ENCODE measurements at regions not wholly inside any gene's neighbourhood (a gene's known extent, or its start where the extent isn't known, plus 50 kb on each side); places are given as distances from the start of the nearest gene placed in this dataset.

- H3K27ac Mint-ChIP-seq (ENCODE audit: unreplicated experiment), result no peak overlapping the region
- H3K4me3 ChIP-seq (ENCODE audit: insufficient read depth, low read depth, low read length), result no peak overlapping the region
- no peaks in the 10 kb centered on the region for H3K36me3 ChIP-seq (ENCODE audit: insufficient read depth, low read length)
- H4K20me1 ChIP-seq (ENCODE audit: insufficient read depth, low read length), result no peaks in the 10 kb centered on the region
- H3K27me3 ChIP-seq (ENCODE audit: insufficient read depth, low read length), result no peaks in the 10 kb centered on the region
- H3K27ac ChIP-seq (ENCODE audit: low read depth, low read length), result no peak overlapping the region
- no peaks in the 10 kb centered on the region for H3K4me1 ChIP-seq (ENCODE audit: insufficient read depth, low read length)
- no peaks in the 10 kb centered on the region for H3K4me1 Mint-ChIP-seq (ENCODE audit: low read depth, unreplicated experiment)
- peaks cover 7% of the 10 kb centered on the region for H3K9me3 Mint-ChIP-seq (ENCODE audit: unreplicated experiment)
- TF ChIP-seq EZH2 (IDR thresholded peaks at IDR 0.05; ENCODE audit: insufficient read depth, low read length) (no peak), CTCF (IDR thresholded peaks at IDR 0.05; ENCODE audit: insufficient read depth, low read depth, low read length) (no peak)
- DNase-seq (ENCODE audit: low read depth), result no peak
- H3K4me3 Mint-ChIP-seq (ENCODE audit: unreplicated experiment), result no peak overlapping the region
- no peak overlapping the region for H2AFZ ChIP-seq (ENCODE audit: low read depth, low read length)
- H3K9me3 ChIP-seq (ENCODE audit: insufficient read depth, low read depth, low read length), result no peaks in the 10 kb centered on the region
- FAIRE-seq, result no peak
- no peaks in the 10 kb centered on the region for H3K27me3 Mint-ChIP-seq (ENCODE audit: low read depth, unreplicated experiment)
- no peaks in the 10 kb centered on the region for H3K36me3 Mint-ChIP-seq (ENCODE audit: low read depth, unreplicated experiment)
- H3K9ac ChIP-seq (ENCODE audit: low read length), result no peak overlapping the region
- H3K4me2 ChIP-seq (ENCODE audit: low read length), result no peak overlapping the region
- H3K79me2 ChIP-seq (ENCODE audit: insufficient read depth, low read length), result no peaks in the 10 kb centered on the region
These were observed 90.6 kb upstream of the GRM7 start for GRCh38 chr3:6770397-6770690.

GRCh38 chr3:6771171-6771570 is 89.7 kb upstream of the GRM7 start:
- no peak overlapping the region for H3K9ac ChIP-seq (ENCODE audit: low read length)
- no peak overlapping the region for H2AFZ ChIP-seq (ENCODE audit: low read depth, low read length)
- no peaks in the 10 kb centered on the region for H3K27me3 Mint-ChIP-seq (ENCODE audit: low read depth, unreplicated experiment)
- no peak overlapping the region for H3K4me3 Mint-ChIP-seq (ENCODE audit: unreplicated experiment)
- H3K9me3 ChIP-seq (ENCODE audit: insufficient read depth, low read depth, low read length), result no peaks in the 10 kb centered on the region
- FAIRE-seq (no peak), DNase-seq (ENCODE audit: low read depth) (no peak)
- H3K36me3 Mint-ChIP-seq (ENCODE audit: low read depth, unreplicated experiment), result no peaks in the 10 kb centered on the region
- TF ChIP-seq CTCF (IDR thresholded peaks at IDR 0.05; ENCODE audit: insufficient read depth, low read depth, low read length) (no peak), EZH2 (IDR thresholded peaks at IDR 0.05; ENCODE audit: insufficient read depth, low read length) (no peak)
- no peaks in the 10 kb centered on the region for H4K20me1 ChIP-seq (ENCODE audit: insufficient read depth, low read length)
- H3K27ac Mint-ChIP-seq (ENCODE audit: unreplicated experiment), result no peak overlapping the region
- H3K9me3 Mint-ChIP-seq (ENCODE audit: unreplicated experiment), result peaks cover 7% of the 10 kb centered on the region
- H3K36me3 ChIP-seq (ENCODE audit: insufficient read depth, low read length), result no peaks in the 10 kb centered on the region
- H3K79me2 ChIP-seq (ENCODE audit: insufficient read depth, low read length), result no peaks in the 10 kb centered on the region
- H3K4me3 ChIP-seq (ENCODE audit: insufficient read depth, low read depth, low read length), result no peak overlapping the region
- H3K4me2 ChIP-seq (ENCODE audit: low read length), result no peak overlapping the region
- no peaks in the 10 kb centered on the region for H3K27me3 ChIP-seq (ENCODE audit: insufficient read depth, low read length)
- no peaks in the 10 kb centered on the region for H3K4me1 ChIP-seq (ENCODE audit: insufficient read depth, low read length)
- H3K4me1 Mint-ChIP-seq (ENCODE audit: low read depth, unreplicated experiment), result no peaks in the 10 kb centered on the region
- no peak overlapping the region for H3K27ac ChIP-seq (ENCODE audit: low read depth, low read length)

GRCh38 chr3:6779140-6779539 is 81.8 kb upstream of the GRM7 start:
- H3K9me3 ChIP-seq (ENCODE audit: insufficient read depth, low read depth, low read length), result no peaks in the 10 kb centered on the region
- H3K4me1 Mint-ChIP-seq (ENCODE audit: low read depth, unreplicated experiment), result no peaks in the 10 kb centered on the region
- H3K27ac ChIP-seq (ENCODE audit: low read depth, low read length), result no peak overlapping the region
- no peaks in the 10 kb centered on the region for H3K79me2 ChIP-seq (ENCODE audit: insufficient read depth, low read length)
- H3K4me3 ChIP-seq (ENCODE audit: insufficient read depth, low read depth, low read length), result no peak overlapping the region
- no peak overlapping the region for H3K4me2 ChIP-seq (ENCODE audit: low read length)
- peaks cover 2% of the 10 kb centered on the region for H3K9me3 Mint-ChIP-seq (ENCODE audit: unreplicated experiment)
- H4K20me1 ChIP-seq (ENCODE audit: insufficient read depth, low read length), result no peaks in the 10 kb centered on the region
- no peak overlapping the region for H3K9ac ChIP-seq (ENCODE audit: low read length)
- no peak overlapping the region for H3K4me3 Mint-ChIP-seq (ENCODE audit: unreplicated experiment)
- FAIRE-seq (no peak), DNase-seq (ENCODE audit: low read depth) (no peak)
- no peaks in the 10 kb centered on the region for H3K4me1 ChIP-seq (ENCODE audit: insufficient read depth, low read length)
- no peaks in the 10 kb centered on the region for H3K36me3 ChIP-seq (ENCODE audit: insufficient read depth, low read length)
- H3K27me3 ChIP-seq (ENCODE audit: insufficient read depth, low read length), result no peaks in the 10 kb centered on the region
- no peak overlapping the region for H2AFZ ChIP-seq (ENCODE audit: low read depth, low read length)
- TF ChIP-seq CTCF (IDR thresholded peaks at IDR 0.05; ENCODE audit: insufficient read depth, low read depth, low read length) (no peak), EZH2 (IDR thresholded peaks at IDR 0.05; ENCODE audit: insufficient read depth, low read length) (no peak)
- H3K27ac Mint-ChIP-seq (ENCODE audit: unreplicated experiment), result no peak overlapping the region
- no peaks in the 10 kb centered on the region for H3K36me3 Mint-ChIP-seq (ENCODE audit: low read depth, unreplicated experiment)
- no peaks in the 10 kb centered on the region for H3K27me3 Mint-ChIP-seq (ENCODE audit: low read depth, unreplicated experiment)
